ENCODE measurements at regions not wholly inside any gene's neighbourhood (a gene's known extent, or its start where the extent isn't known, plus 50 kb on each side); places are given as distances from the start of the nearest gene placed in this dataset.
"Not testable (repeated sequence)": the region's sequence is repeated elsewhere in the genome, so short reads cannot be mapped to it uniquely, and the experiment has no call there.

DNA sequence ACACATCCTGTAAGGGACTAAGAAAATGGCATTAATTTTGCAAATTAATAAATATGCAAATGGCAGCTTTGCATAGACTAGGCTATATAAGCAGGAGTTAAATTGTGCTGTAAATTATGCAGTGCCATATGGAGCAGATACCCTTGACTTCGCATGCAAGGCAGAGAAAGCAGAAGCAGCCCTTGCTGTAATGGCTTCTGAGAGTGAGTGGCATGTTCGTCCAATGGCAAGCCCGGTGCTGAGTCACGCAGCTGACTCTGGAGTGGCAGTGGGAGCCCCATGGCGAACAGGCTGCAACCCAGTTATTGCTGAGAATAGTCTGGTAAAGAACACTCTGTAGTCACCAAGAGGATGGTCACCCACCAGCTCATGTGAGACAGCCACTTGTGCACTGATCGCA lies 1186.5 kb downstream of the TYW1 start:
- no peak overlapping the region for H3K4me3 ChIP-seq (ENCODE audit: low read depth, low read length)
- TF ChIP-seq, protein P1, sequence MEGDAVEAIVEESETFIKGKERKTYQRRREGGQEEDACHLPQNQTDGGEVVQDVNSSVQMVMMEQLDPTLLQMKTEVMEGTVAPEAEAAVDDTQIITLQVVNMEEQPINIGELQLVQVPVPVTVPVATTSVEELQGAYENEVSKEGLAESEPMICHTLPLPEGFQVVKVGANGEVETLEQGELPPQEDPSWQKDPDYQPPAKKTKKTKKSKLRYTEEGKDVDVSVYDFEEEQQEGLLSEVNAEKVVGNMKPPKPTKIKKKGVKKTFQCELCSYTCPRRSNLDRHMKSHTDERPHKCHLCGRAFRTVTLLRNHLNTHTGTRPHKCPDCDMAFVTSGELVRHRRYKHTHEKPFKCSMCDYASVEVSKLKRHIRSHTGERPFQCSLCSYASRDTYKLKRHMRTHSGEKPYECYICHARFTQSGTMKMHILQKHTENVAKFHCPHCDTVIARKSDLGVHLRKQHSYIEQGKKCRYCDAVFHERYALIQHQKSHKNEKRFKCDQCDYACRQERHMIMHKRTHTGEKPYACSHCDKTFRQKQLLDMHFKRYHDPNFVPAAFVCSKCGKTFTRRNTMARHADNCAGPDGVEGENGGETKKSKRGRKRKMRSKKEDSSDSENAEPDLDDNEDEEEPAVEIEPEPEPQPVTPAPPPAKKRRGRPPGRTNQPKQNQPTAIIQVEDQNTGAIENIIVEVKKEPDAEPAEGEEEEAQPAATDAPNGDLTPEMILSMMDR (IDR thresholded peaks at IDR 0.05; ENCODE audit: insufficient read depth, low read length, missing control alignments) = no peak
- CTCF ChIA-PET = no interaction called here
- DNase-seq (ENCODE audit: low read depth, low spot score) = no peak
- POLR2A ChIA-PET = no interaction called here

DNA sequence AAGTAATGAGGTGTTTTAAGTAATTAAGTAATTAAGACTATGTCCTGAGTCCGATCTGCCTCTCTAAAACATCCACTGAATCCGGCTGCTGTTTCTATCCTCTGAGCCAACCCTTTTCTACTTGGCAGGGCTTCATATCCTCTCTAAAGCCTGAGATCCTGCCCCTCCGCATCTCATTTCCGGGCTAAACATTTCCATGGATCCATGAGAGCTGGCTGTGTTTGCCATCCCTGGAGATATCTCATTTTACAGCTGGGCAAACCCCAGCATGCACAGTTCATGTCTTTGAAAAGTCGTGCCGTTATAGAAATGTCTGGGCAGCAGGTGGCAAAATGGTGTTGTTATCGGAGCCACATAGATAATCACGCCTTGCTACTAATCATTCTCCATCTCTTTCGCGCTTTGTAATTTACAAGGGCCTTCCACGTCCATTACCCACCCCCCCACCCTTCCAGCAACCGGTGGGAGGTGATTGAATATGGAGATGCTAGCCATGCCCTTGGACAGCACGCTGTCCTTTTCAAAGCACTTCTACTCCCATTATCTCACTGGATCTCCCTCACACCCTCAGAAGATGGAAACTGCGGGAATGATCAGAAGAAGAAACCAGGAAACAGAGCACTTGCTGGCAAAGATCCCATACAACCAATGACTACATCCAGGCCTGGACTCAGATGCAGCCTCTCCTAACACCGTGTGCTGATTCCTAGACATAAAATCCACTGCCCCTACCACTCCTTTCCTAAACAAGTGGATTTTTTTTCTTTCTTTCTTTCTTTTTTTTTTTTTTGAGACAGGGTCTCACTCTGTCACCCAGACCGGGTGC lies 1189.2 kb downstream of the TYW1 start:
- TF ChIP-seq, protein P1 (IDR thresholded peaks at IDR 0.05; ENCODE audit: insufficient read depth, low read length, missing control alignments) = no peak

DNA sequence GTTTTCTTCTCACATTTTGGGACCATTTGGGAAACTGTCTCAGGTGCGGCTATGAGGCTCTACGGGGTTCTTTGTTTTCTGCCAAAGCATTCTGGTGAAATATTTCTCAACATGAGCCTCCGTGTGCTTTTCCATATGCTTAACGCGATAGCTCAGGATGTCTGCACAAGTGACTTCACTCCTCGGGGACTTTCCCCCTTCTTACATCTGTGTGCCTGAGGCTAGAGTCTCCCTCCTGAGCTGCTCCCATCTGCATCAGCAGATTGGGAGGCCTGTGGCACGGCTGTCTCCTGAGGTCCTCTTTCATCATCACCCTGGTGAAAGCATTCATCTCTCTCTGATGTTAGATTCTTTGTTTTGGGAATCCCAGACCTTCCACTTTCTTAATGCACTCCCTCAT lies 1190.9 kb downstream of the TYW1 start:
- no peak overlapping the region for H3K4me3 ChIP-seq (ENCODE audit: low read depth, low read length)
- POLR2A ChIA-PET = no interaction called here
- DNase-seq (ENCODE audit: low read depth, low spot score) = no peak
- CTCF ChIA-PET = interaction anchor here (1.8 kb wide), 1 partner anchor 11 kb away, joined by 15 read pairs; no protein-coding TSS in a partner anchor
- TF ChIP-seq, protein P1 (IDR thresholded peaks at IDR 0.05; ENCODE audit: insufficient read depth, low read length, missing control alignments) = no peak

More for the DNA sequence above, 1189.2 kb downstream of the TYW1 start:
- ChIA-PET CTCF (interaction anchor here (1.8 kb wide), 1 partner anchor 9 kb away, joined by 15 read pairs; no protein-coding TSS in a partner anchor), POLR2A (no interaction called here)
- no peak for DNase-seq (ENCODE audit: low read depth, low spot score)
- H3K4me3 ChIP-seq (ENCODE audit: low read depth, low read length) = no peak overlapping the region

DNA sequence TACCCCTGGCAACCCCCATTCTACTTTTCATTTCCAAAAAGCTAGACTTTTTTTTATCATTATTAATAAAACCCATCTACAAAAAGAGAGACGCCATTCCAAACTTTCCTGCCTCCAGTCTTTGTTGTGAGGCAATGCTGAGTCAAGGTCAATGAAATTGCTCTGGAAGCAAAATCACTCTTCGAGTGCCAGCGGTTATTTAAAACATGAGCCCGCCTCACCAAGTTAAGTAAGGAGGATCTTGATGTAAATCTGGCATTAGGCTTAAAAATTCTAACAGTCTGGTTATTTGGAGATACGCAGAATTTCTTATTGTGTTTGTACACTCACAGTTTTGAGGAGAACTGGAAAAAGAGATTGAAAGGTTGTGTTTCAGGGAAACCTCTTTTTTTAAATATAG lies 1196.3 kb downstream of the TYW1 start:
- TF ChIP-seq, protein P1 (IDR thresholded peaks at IDR 0.05; ENCODE audit: insufficient read depth, low read length, missing control alignments) = no peak
- ChIA-PET POLR2A (no interaction called here), CTCF (interaction anchor here (1.0 kb wide), 1 partner anchor 16 kb away, joined by 5 read pairs; no protein-coding TSS in a partner anchor)
- no peak for DNase-seq (ENCODE audit: low read depth, low spot score)
- H3K4me3 ChIP-seq (ENCODE audit: low read depth, low read length) = no peak overlapping the region

DNA sequence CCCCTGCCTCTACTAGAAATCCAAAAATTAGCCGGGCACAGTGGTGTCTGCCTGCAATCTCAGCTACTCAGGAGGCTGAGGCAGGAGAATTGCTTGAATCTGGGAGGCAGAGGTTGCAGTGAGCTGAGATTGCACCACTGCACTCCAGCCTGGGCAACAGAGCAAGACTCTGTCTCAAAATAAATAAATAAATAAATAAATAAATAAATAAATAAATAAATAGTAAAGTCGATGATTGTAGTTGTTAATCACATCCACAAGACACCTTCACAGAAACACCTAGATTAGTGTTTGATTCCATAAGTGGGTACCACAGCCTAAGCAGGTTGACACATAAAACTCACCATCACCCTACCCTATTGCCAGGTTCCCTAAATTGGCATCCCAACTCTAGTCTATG lies 1199.0 kb downstream of the TYW1 start:
- CTCF ChIA-PET; H3K4me3 ChIP-seq (ENCODE audit: low read depth, low read length); POLR2A ChIA-PET; DNase-seq (ENCODE audit: low read depth, low spot score): not testable (repeated sequence)

DNA sequence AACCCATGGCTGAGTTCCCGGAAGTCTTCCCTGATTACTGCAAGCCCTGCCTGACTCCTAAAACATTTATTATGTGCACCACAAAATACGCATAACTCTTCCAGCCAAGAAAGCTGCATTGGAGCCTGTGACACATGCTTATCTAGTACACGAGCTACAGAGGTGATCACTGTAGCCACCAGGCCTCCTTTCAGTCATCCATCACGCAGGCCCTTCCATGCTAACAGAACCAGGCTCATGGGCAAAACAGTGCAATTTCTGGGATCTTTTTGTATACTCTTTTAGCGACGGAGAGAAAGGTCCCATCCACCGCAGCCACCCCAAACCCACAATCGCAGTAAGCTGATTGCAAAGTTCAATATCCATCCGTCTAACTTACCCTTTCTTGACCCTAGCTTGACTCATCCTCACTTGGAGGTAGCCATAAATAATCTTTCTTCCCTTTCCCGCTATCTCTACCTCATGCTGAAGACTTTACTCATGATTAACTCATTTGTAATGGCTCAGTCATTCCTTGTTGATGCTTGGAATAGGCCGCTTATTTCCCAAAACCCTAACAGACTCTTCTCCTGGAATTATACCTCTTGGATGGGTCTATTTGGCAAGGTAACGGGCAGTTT lies 1203.5 kb downstream of the TYW1 start:
- no peak overlapping the region for H3K4me3 ChIP-seq (ENCODE audit: low read depth, low read length)
- ChIA-PET POLR2A (interaction anchor here (1.4 kb wide), 1 partner anchor 46 kb away, joined by 5 read pairs; no protein-coding TSS in a partner anchor), CTCF (no interaction called here)
- no peak for DNase-seq (ENCODE audit: low read depth, low spot score)
- TF ChIP-seq, protein P1 (IDR thresholded peaks at IDR 0.05; ENCODE audit: insufficient read depth, low read length, missing control alignments) = no peak
